Cardiac fibroblast (primary cell): ENCODE measurements at regions not wholly inside any gene's neighbourhood (a gene's known extent, or its start where the extent isn't known, plus 50 kb on each side); places are given as distances from the start of the nearest gene placed in this dataset.
A peak's percentile ranks its signal among the peaks of the same experiment; 100 is the strongest.

Experiments
- DNase-seq, 2 donors: peaks; one replicate each; pipeline versions ENCODE4 v3.0.0 to v3.0.0-alpha.2; 2010; ENCODE audit warnings: low read depth in 2 of 2
- H3K4me3 ChIP-seq, 2 donors: replicated peaks in 1 of 2; 1 replicate in 1 of 2; 2 replicates in 1 of 2; pipeline ENCODE4 v1.5.1; 2011; ENCODE audit warnings: low read depth in 2 of 2, low read length in 2 of 2, mild to moderate bottlenecking in 2 of 2, moderate library complexity in 1 of 2
- TF ChIP-seq, protein P1 (sequence below): IDR thresholded peaks from one replicate; pipeline ENCODE4 v1.5.1; 2011; ENCODE audit warnings: low read depth, mild to moderate bottlenecking, low read length, inconsistent platforms

DNA sequence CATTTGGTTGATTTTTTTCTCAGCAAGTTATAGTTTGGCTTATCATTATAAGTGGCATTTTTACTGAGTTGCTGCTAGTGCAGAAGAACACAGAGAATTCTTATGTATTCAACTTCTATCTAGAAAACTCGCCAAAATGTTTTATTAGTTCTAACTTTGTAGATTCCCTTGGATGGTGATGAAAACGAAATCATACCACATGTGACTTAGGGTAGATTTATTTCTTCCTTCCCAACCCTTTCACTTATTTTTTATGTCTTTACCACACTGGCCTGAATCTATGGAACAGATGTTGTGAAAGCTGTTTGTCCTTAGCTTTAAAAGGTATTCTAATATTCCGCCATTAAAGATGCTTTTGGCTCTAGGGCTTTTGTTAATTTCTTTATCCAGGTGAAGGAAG, 503.3 kb upstream of the CFAP20DC start:
- TF ChIP-seq, protein P1, sequence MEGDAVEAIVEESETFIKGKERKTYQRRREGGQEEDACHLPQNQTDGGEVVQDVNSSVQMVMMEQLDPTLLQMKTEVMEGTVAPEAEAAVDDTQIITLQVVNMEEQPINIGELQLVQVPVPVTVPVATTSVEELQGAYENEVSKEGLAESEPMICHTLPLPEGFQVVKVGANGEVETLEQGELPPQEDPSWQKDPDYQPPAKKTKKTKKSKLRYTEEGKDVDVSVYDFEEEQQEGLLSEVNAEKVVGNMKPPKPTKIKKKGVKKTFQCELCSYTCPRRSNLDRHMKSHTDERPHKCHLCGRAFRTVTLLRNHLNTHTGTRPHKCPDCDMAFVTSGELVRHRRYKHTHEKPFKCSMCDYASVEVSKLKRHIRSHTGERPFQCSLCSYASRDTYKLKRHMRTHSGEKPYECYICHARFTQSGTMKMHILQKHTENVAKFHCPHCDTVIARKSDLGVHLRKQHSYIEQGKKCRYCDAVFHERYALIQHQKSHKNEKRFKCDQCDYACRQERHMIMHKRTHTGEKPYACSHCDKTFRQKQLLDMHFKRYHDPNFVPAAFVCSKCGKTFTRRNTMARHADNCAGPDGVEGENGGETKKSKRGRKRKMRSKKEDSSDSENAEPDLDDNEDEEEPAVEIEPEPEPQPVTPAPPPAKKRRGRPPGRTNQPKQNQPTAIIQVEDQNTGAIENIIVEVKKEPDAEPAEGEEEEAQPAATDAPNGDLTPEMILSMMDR: no peak
- DNase-seq: no peak

DNA sequence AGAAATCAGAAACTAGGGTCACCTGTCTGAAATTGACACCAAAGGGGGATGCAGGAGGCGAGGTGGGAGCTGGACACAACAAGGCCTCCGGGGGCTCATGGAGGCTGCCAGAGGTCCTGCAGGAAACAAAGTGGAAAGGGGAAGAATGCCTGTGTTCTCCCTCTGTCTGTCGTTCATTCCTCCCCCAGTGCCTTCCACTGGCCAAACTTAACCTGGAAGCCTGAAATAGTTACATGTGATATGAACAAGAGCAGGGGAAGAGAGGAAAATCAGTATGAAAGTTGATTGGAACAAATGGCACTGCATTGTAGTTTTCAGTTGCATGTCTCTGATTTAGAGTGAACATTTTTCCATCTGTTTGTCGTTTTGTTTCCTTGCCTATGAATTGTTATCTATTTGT, 502.0 kb upstream of the CFAP20DC start:
- no peak overlapping the region for H3K4me3 ChIP-seq
- TF ChIP-seq, protein P1: no peak
- DNase-seq: no peak

More for the DNA sequence above, 503.3 kb upstream of the CFAP20DC start:
- H3K4me3 ChIP-seq: no peak overlapping the region

DNA sequence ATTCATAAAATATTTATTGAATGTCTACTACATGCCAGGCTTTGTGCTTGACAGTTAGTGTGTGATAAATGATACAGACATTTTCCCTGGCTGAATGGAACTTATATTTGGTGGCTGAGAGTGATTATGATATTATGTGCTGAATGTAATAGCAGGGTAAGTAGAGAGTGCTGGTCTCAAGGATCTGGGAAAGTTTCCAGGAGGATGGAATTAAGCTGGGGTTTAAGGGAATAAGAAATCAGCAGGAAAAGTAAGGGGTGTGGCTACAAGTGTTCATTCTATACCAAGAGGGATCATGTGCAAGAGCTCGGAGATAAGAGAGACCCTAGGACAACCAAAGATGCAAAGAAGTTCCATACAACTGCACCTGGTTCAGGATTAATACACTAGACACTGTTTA, 500.1 kb upstream of the CFAP20DC start:
- DNase-seq: no peak
- TF ChIP-seq, protein P1: no peak
- H3K4me3 ChIP-seq: no peak overlapping the region

DNA sequence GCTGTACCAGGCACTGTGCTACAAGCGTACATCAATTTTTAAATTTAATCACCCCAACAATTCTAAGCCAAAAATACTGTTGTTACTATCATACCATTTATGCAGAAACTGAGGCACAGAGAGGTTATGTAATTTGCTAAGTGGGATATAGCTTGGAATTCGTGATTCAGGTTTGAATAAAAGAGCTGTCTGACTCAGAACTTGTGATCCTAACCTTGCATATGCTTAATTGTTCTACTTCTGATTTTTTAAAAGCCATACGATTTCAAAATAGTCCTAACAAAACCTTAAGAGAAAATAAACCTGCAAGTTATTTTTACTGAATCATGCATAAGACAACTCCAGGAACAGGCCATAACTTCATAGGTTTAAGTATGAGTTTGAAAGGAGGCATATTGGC, 498.0 kb upstream of the CFAP20DC start:
- no peak overlapping the region for H3K4me3 ChIP-seq
- peak in 1 of 2 donors; percentile 5 for DNase-seq
- TF ChIP-seq, protein P1: no peak

DNA sequence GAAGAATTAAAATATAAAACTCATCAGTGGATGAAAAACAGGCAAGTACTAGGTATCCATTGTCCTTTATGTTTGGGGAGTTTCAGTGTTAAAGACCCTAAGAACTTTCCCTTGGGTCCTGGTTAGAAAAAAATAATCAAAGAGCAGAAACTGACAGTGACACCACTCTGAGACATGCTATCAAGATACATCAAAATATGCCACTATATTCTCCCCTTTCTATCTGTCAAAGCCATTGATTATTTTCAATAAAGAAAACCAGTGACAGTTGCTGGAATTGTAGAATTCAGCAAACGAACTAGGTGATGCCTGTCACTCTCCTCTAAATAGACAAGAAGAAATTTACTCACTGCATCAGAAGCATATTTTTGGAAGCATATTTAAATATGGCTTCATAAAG, 496.7 kb upstream of the CFAP20DC start:
- DNase-seq: no peak
- TF ChIP-seq, protein P1: no peak
- H3K4me3 ChIP-seq: no peak overlapping the region

DNA sequence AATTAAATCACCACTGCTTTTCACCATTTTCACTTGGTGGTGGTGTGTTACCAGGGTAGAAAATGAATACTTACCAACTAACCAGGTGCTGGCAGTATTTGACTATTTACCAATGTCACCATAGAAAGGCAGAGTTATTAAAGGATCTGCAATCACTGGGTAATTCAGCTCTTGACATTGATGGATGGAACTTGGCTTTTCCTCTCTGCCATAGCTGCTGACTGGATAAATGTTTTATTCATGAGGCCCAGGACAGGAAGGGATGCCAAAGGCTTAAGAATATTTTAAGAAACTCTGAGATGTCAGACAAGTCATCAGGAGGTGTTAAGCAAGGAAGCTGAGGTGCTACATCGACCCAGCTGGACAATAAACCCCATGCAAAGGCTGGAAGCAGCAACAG, 495.5 kb upstream of the CFAP20DC start:
- no peak overlapping the region for H3K4me3 ChIP-seq
- TF ChIP-seq, protein P1: no peak
- DNase-seq: peak in 1 of 2 donors; percentile 23

DNA sequence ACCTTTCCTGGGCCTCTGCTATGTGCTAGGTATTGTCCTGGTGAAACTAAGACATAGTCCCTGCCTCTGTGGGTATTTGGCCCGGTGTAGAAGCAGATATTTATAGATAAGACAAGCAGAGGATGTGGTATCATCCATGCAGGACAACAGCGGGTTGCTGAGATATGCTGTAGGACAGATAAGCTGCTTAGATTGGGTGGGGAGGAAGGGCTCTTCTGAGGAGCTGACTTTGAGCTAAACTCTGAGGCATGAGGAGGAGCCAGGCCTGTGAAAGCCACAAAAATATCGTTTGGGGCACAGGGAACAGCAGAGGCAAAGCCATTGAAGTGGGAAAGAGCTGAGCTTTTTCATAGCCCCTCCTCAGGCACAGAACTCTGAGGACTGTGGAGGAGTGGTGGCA, 492.5 kb upstream of the CFAP20DC start:
- TF ChIP-seq, protein P1: no peak
- no peak for DNase-seq
- no peak overlapping the region for H3K4me3 ChIP-seq
